A549 (cell line): ENCODE measurements at regions not wholly inside any gene's neighbourhood (a gene's known extent, or its start where the extent isn't known, plus 50 kb on each side); places are given as distances from the start of the nearest gene placed in this dataset.
A peak's percentile ranks its signal among the peaks of the same experiment; 100 is the strongest.

Experiments used
- ATOH8 ChIP-seq: fragments of 250-450 bp; sonication (Bioruptor Pico); IDR thresholded peaks from 2 replicates; pipeline ENCODE4 v1.5.0; 2020; ENCODE audit warnings: low read depth, mild to moderate bottlenecking, moderate library complexity
- CHD2 ChIP-seq: fragments of 150-350 bp; IDR thresholded peaks from 2 replicates; pipeline ENCODE4 v1.6.1; 2014; ENCODE audit warnings: low read length; ENCODE audit not compliant: partially characterized antibody
- CHD4 ChIP-seq: fragments of 200-600 bp; sonication (generic); IDR thresholded peaks from 2 replicates; pipeline ENCODE4 v1.6.1; 2016; ENCODE audit warnings: antibody characterized with exemption, mild to moderate bottlenecking, borderline replicate concordance
- CTCF ChIP-seq: fragments of >200 bp; sonication (Bioruptor Twin); formaldehyde crosslinking; IDR thresholded peaks from 3 replicates; pipeline ENCODE4 v1.5.1; 2016
- E2F6 ChIP-seq: IDR thresholded peaks from 2 replicates; pipeline ENCODE4 v1.6.1; 2012; ENCODE audit warnings: low read depth, borderline replicate concordance
- EHMT2 ChIP-seq: fragments of 200-600 bp; sonication (generic); IDR thresholded peaks from 2 replicates; pipeline ENCODE4 v1.6.1; 2016; ENCODE audit warnings: antibody characterized with exemption, low read depth, mild to moderate bottlenecking, moderate library complexity
- FOSB ChIP-seq: fragments of 250-450 bp; sonication (Bioruptor Pico); IDR thresholded peaks from 2 replicates; pipeline ENCODE4 v1.5.0; 2020; ENCODE audit warnings: mild to moderate bottlenecking, moderate library complexity
- FOSL2 ChIP-seq, 2 experiments: fragments of 450-650 bp in 1 of 2; fragments of >200 bp in 1 of 2; sonication (Bioruptor Twin) in 1 of 2; formaldehyde crosslinking; IDR thresholded peaks; 2 replicates each; pipeline versions ENCODE4 v1.5.0 to v1.6.1; 2016 to 2020; ENCODE audit warnings: mild to moderate bottlenecking in 1 of 2, moderate library complexity in 1 of 2
- GATA3 ChIP-seq: IDR thresholded peaks from 2 replicates; pipeline ENCODE4 v1.6.1; 2012; ENCODE audit warnings: borderline replicate concordance
- HDAC2 ChIP-seq: fragments of 200-600 bp; sonication (generic); IDR thresholded peaks from 2 replicates; pipeline ENCODE4 v1.6.1; 2016
- HES2 ChIP-seq: fragments of >200 bp; sonication (Bioruptor Twin); formaldehyde crosslinking; IDR thresholded peaks from 2 replicates; pipeline ENCODE4 v1.6.1; 2016
- HMGXB4 ChIP-seq: fragments of 250-450 bp; sonication (Bioruptor Pico); IDR thresholded peaks from 2 replicates; pipeline ENCODE4 v1.5.0; 2021; ENCODE audit warnings: mild to moderate bottlenecking, moderate library complexity, borderline replicate concordance
- HOXB13 ChIP-seq: fragments of 250-450 bp; sonication (Bioruptor Pico); IDR thresholded peaks from 2 replicates; pipeline ENCODE4 v1.5.0; 2020; ENCODE audit warnings: low read depth, mild to moderate bottlenecking, moderate library complexity
- HOXB5 ChIP-seq: fragments of 250-450 bp; sonication (Bioruptor Pico); IDR thresholded peaks from 2 replicates; pipeline ENCODE4 v1.5.0; 2020; ENCODE audit warnings: mild to moderate bottlenecking, moderate library complexity
- JUNB ChIP-seq: fragments of >200 bp; sonication (Bioruptor Twin); formaldehyde crosslinking; IDR thresholded peaks from 2 replicates; pipeline ENCODE4 v1.6.1; 2016
- KDM5A ChIP-seq: fragments of 200-600 bp; sonication (generic); IDR thresholded peaks from 2 replicates; pipeline ENCODE4 v1.6.1; 2016; ENCODE audit warnings: antibody characterized with exemption, mild to moderate bottlenecking
- MAFK ChIP-seq: fragments of 450-650 bp; IDR thresholded peaks from 2 replicates; pipeline ENCODE4 v1.6.1; 2014; ENCODE audit not compliant: partially characterized antibody
- MAX ChIP-seq: IDR thresholded peaks from 2 replicates; pipeline ENCODE4 v1.6.1; 2012
- MAZ ChIP-seq: fragments of 150-350 bp; IDR thresholded peaks from 2 replicates; pipeline ENCODE4 v1.6.1; 2014; ENCODE audit warnings: antibody characterized with exemption, low read depth, low read length, borderline replicate concordance
- NPAS2 ChIP-seq: fragments of 250-450 bp; sonication (Bioruptor Pico); IDR thresholded peaks from 2 replicates; pipeline ENCODE4 v1.8.0; 2022; ENCODE audit warnings: mild to moderate bottlenecking, moderate library complexity, borderline replicate concordance
- PHF8 ChIP-seq: fragments of 200-600 bp; sonication (generic); IDR thresholded peaks from 2 replicates; pipeline ENCODE4 v1.6.1; 2016; ENCODE audit warnings: low read depth, mild to moderate bottlenecking, antibody characterized with exemption, moderate library complexity, borderline replicate concordance
- POLR2A ChIP-seq: IDR thresholded peaks from 2 replicates; pipeline ENCODE4 v1.6.1; 2012; ENCODE audit warnings: mild to moderate bottlenecking, low read length
- POLR2AphosphoS2 ChIP-seq: conservative IDR thresholded peaks from 2 replicates; pipeline ENCODE4 v1.6.1; 2012; ENCODE audit warnings: low read length, improper control_type of control experiment, inconsistent platforms
- RARB ChIP-seq: fragments of 250-450 bp; sonication (Bioruptor Pico); IDR thresholded peaks from 2 replicates; pipeline ENCODE4 v1.8.0; 2021; ENCODE audit warnings: mild to moderate bottlenecking, moderate library complexity
- REST ChIP-seq: fragments of 200-600 bp; sonication (generic); IDR thresholded peaks from 2 replicates; pipeline ENCODE4 v1.6.1; 2016; ENCODE audit warnings: antibody characterized with exemption, mild to moderate bottlenecking, moderate library complexity
- RFX5 ChIP-seq: fragments of 450-650 bp; IDR thresholded peaks from 2 replicates; pipeline ENCODE4 v1.7.1; 2014; ENCODE audit warnings: antibody characterized with exemption, mild to moderate bottlenecking, moderate library complexity
- RNF2 ChIP-seq: fragments of 200-600 bp; sonication (generic); IDR thresholded peaks from 2 replicates; pipeline ENCODE4 v1.6.1; 2016; ENCODE audit warnings: low read depth, mild to moderate bottlenecking, antibody characterized with exemption, moderate library complexity, borderline replicate concordance
- SMC3 ChIP-seq: fragments of >200 bp; sonication (Bioruptor Twin); formaldehyde crosslinking; IDR thresholded peaks from 3 replicates; pipeline ENCODE4 v1.6.1; 2018; ENCODE audit warnings: inconsistent platforms
- TFCP2L1 ChIP-seq: fragments of 250-450 bp; sonication (Bioruptor Pico); IDR thresholded peaks from 2 replicates; pipeline ENCODE4 v1.5.0; 2021; ENCODE audit warnings: mild to moderate bottlenecking
- TP53 ChIP-seq: fragments of 250-450 bp; sonication (Bioruptor Pico); IDR thresholded peaks from 2 replicates; pipeline ENCODE4 v1.5.0; 2021; ENCODE audit warnings: mild to moderate bottlenecking, moderate library complexity
- ZNF302 ChIP-seq: fragments of 250-450 bp; sonication (Bioruptor Pico); IDR thresholded peaks from 2 replicates; pipeline ENCODE4 v1.9.0; 2021; ENCODE audit warnings: inconsistent platforms, mild to moderate bottlenecking, moderate library complexity
- ZSCAN20 ChIP-seq: fragments of 250-450 bp; sonication (Bioruptor Pico); IDR thresholded peaks from 2 replicates; pipeline ENCODE4 v1.8.0; 2022; ENCODE audit warnings: mild to moderate bottlenecking, moderate library complexity

- TF ChIP-seq REST (no peak), GATA3 (peak; percentile 99), E2F6 (no peak; the same call in 1 of the 2 replicates), MAX (peak; percentile 91), POLR2AphosphoS2 (no peak), TP53 (no peak), SMC3 (peak; percentile 59; the same call in 2 of the 3 replicates), JUNB (peak; percentile 93), HOXB5 (CRISPR knock-in tag) (peak; percentile 55; the same call in 1 of the 2 replicates), EHMT2 (no peak), RNF2 (no peak), ZSCAN20 (CRISPR knock-in tag) (peak; percentile 39; the same call in 1 of the 2 replicates), PHF8 (no peak), CTCF (peak; percentile 49), HES2 (peak; percentile 54), HMGXB4 (no peak), POLR2A (no peak), ZNF302 (no peak), CHD2 (no peak), FOSL2 (IDR thresholded peaks at IDR 0.05) (peak; percentile 92), FOSL2 (CRISPR knock-in tag; IDR thresholded peaks at IDR 0.05) (peak; percentile 98), HDAC2 (no peak), NPAS2 (CRISPR knock-in tag) (no peak), FOSB (no peak), KDM5A (no peak), RARB (CRISPR knock-in tag) (no peak), ATOH8 (no peak), TFCP2L1 (CRISPR knock-in tag) (no peak), HOXB13 (CRISPR knock-in tag) (peak; percentile 82; the same call in 1 of the 2 replicates), MAFK (peak; percentile 99), MAZ (0 out of 2 replicates have a peak, but pooled peaks have one; percentile 76), CHD4 (no peak), RFX5 (no peak)
These were observed 297.9 kb upstream of the AMIGO2 start (continued) for GRCh38 chr12:47377414-47378221.
